SU-DHL-6 (cell line): ENCODE measurements at regions not wholly inside any gene's neighbourhood (a gene's known extent, or its start where the extent isn't known, plus 50 kb on each side); places are given as distances from the start of the nearest gene placed in this dataset.

ENCODE experiments used
- H2AFZ ChIP-seq: fragments of 200-600 bp; sonication (generic); 2 replicates; pipeline ENCODE4 v1.6.1; 2014; ENCODE audit warnings: low read depth, mild to moderate bottlenecking, moderate library complexity, mixed read lengths, antibody characterized with exemption, low read length; ENCODE audit not compliant: severe bottlenecking
- H3F3A ChIP-seq: fragments of 200-600 bp; shearing (Covaris generic); 2 replicates; pipeline ENCODE4 v1.6.0; 2016; ENCODE audit warnings: antibody characterized with exemption, mild to moderate bottlenecking; ENCODE audit not compliant: insufficient read depth
- H3K27ac ChIP-seq: fragments of 200-600 bp; sonication (generic); 2 replicates; pipeline ENCODE4 v1.5.1; 2016; ENCODE audit warnings: low read depth, mild to moderate bottlenecking, low read length, moderate library complexity, mixed read lengths
- H3K27me3 ChIP-seq: fragments of 200-600 bp; sonication (generic), shearing (Covaris generic); 2 replicates; pipeline ENCODE4 v1.6.0; 2014; ENCODE audit warnings: mild to moderate bottlenecking, low read length
- H3K36me3 ChIP-seq: fragments of 200-600 bp; sonication (generic); 2 replicates; pipeline ENCODE4 v1.6.1; 2014; ENCODE audit warnings: mild to moderate bottlenecking, low read length, mixed read lengths
- H3K4me2 ChIP-seq: fragments of 300-600, 200-600 bp; shearing (Covaris generic), sonication (generic); 2 replicates; pipeline ENCODE4 v1.6.0; 2014; ENCODE audit warnings: low read length, low read depth, mild to moderate bottlenecking; ENCODE audit not compliant: poor library complexity, severe bottlenecking
- H3K4me3 ChIP-seq: fragments of 200-600 bp; sonication (generic); 2 replicates; pipeline ENCODE4 v1.5.1; 2014; ENCODE audit warnings: antibody characterized with exemption, low read length, mild to moderate bottlenecking, mixed read lengths; ENCODE audit not compliant: insufficient read depth, poor library complexity, severe bottlenecking
- H3K79me2 ChIP-seq: fragments of 200-600 bp; sonication (generic); 2 replicates; pipeline ENCODE4 v1.6.1; 2014; ENCODE audit warnings: mild to moderate bottlenecking, low read length, moderate library complexity; ENCODE audit not compliant: insufficient read depth
- H3K9ac ChIP-seq: fragments of 200-600 bp; sonication (generic); 2 replicates; pipeline ENCODE4 v1.7.0; 2014; ENCODE audit warnings: mild to moderate bottlenecking, low read length
- H3K9me2 ChIP-seq: fragments of 200-600 bp; sonication (generic); replicated peaks from 2 replicates; pipeline ENCODE4 v1.6.1; 2014; ENCODE audit warnings: low read length; ENCODE audit not compliant: insufficient read depth
- H3K9me3 ChIP-seq: fragments of 200-600 bp; sonication (generic); 2 replicates; pipeline ENCODE4 v1.6.1; 2014; ENCODE audit warnings: low read length, mixed read lengths; ENCODE audit not compliant: insufficient read depth
- H4K20me1 ChIP-seq: fragments of 200-600 bp; sonication (generic); 2 replicates; pipeline ENCODE4 v1.6.1; 2014; ENCODE audit warnings: low read depth, mild to moderate bottlenecking, antibody characterized with exemption, low read length, moderate library complexity, mixed read lengths
- CTCF ChIP-seq: fragments of 200-600 bp; sonication (generic); IDR thresholded peaks from one replicate; pipeline ENCODE4 v1.5.1; 2017; ENCODE audit warnings: antibody characterized with exemption, mild to moderate bottlenecking, low read length, moderate library complexity; ENCODE audit not compliant: insufficient read depth, poor library complexity, severe bottlenecking
- EZH2phosphoT487 ChIP-seq: fragments of 200-600 bp; sonication (generic), shearing (Covaris generic); conservative IDR thresholded peaks from 2 replicates; pipeline ENCODE4 v1.6.1; 2018; ENCODE audit warnings: mild to moderate bottlenecking, antibody characterized with exemption, low read length, moderate library complexity, mixed read lengths

GRCh38 chr7:68107261-68107660 lies 1110.6 kb downstream of the TYW1 start:
- Histone ChIP-seq H4K20me1 (no peaks in the 10 kb centered on the region), H3K27ac (no peak overlapping the region), H3K79me2 (no peaks in the 10 kb centered on the region), H3K4me3 (no peak overlapping the region), H3K27me3 (no peaks in the 10 kb centered on the region), H3K4me2 (no peak overlapping the region), H3F3A (no peaks in the 10 kb centered on the region), H3K9me2 (no peaks in the 10 kb centered on the region), H3K9me3 (no peaks in the 10 kb centered on the region), H2AFZ (no peak overlapping the region), H3K9ac (no peak overlapping the region), H3K36me3 (no peaks in the 10 kb centered on the region)
- no peak for TF ChIP-seq EZH2phosphoT487
- TF ChIP-seq CTCF, result no peak

DNA sequence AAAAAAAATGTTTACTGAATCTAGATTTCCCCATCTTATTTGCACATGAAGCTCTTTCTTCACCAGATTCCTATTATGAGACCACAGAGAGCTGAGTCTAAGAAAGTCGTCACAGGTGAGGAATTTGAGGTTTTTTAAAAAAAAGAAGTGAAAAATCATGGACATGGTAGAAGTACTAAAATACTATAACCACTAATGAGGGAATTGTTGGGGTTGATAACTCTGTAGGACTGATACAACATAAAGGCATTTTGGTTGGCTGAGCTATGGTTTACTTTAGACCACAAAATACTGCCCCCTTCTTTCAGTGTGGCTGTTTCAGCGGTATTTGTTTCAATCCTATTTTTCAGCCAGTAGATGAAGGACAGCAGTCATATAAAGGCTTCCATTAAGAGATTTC lies 1111.3 kb downstream of the TYW1 start:
- Histone ChIP-seq H3K36me3 (no peaks in the 10 kb centered on the region), H2AFZ (no peak overlapping the region), H3K9me3 (no peaks in the 10 kb centered on the region), H3K4me3 (no peak overlapping the region), H3K9me2 (no peaks in the 10 kb centered on the region), H4K20me1 (no peaks in the 10 kb centered on the region), H3K4me2 (no peak overlapping the region), H3K79me2 (no peaks in the 10 kb centered on the region), H3F3A (no peaks in the 10 kb centered on the region), H3K9ac (no peak overlapping the region), H3K27me3 (no peaks in the 10 kb centered on the region), H3K27ac (no peak overlapping the region)
- TF ChIP-seq EZH2phosphoT487 (no peak), CTCF (no peak)

DNA sequence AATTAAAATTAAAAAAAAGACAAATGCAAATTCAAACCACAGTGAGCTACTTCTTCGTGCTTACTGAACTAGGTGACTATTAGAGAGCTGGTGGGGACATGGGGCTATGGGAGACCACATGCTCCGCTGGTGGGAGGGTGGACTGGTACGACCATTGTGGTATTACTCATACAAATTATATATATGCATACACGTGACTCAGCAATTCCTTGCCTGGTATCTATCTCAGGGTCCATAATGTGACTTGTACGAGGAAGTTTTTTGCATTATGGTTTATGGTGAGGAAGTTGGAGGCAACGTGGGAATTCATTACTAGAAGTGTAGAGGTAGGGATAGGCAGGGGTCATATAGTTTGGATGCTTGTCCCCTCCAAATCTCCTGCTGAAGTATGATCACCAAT lies 1112.7 kb downstream of the TYW1 start:
- no peak overlapping the region for H3K4me2 ChIP-seq
- H3K36me3 ChIP-seq, result no peaks in the 10 kb centered on the region
- H3F3A ChIP-seq, result no peaks in the 10 kb centered on the region
- no peaks in the 10 kb centered on the region for H3K9me2 ChIP-seq
- no peak overlapping the region for H3K4me3 ChIP-seq
- no peaks in the 10 kb centered on the region for H3K9me3 ChIP-seq
- H2AFZ ChIP-seq, result no peak overlapping the region
- H3K27me3 ChIP-seq, result no peaks in the 10 kb centered on the region
- H3K79me2 ChIP-seq, result no peaks in the 10 kb centered on the region
- H4K20me1 ChIP-seq, result no peaks in the 10 kb centered on the region
- no peak overlapping the region for H3K27ac ChIP-seq
- TF ChIP-seq CTCF (no peak), EZH2phosphoT487 (no peak)
- no peak overlapping the region for H3K9ac ChIP-seq
